CD14-positive monocyte (primary cell): ENCODE measurements at regions not wholly inside any gene's neighbourhood (a gene's known extent, or its start where the extent isn't known, plus 50 kb on each side); places are given as distances from the start of the nearest gene placed in this dataset.

Source experiments
- DNase-seq, 3 donors: peaks; one replicate each; pipeline ENCODE4 v3.0.0-alpha.2; 2011 to 2022
- H2AFZ ChIP-seq: 2 replicates; pipeline ENCODE4 v1.6.0; 2012; ENCODE audit warnings: mild to moderate bottlenecking, low read depth, low read length, inconsistent platforms; ENCODE audit not compliant: insufficient read depth, poor library complexity, severe bottlenecking
- H3K27ac ChIP-seq, 2 donors: 1 replicate in 1 of 2; 2 replicates in 1 of 2; pipeline ENCODE4 v1.5.1; 2012 to 2013; ENCODE audit warnings: low read length in 2 of 2, control low read depth in 1 of 2, inconsistent platforms in 1 of 2, low read depth in 1 of 2, mild to moderate bottlenecking in 1 of 2
- H3K27me3 ChIP-seq, 2 donors: one replicate each; pipeline versions ENCODE4 v1.6.0 to v1.6.1; 2011 to 2013; ENCODE audit warnings: low read length in 2 of 2; ENCODE audit not compliant: control insufficient read depth in 2 of 2, insufficient read depth in 2 of 2
- H3K36me3 ChIP-seq, 2 donors: replicated peaks in 1 of 2; 1 replicate in 1 of 2; 2 replicates in 1 of 2; pipeline versions ENCODE4 v1.5.1 to v1.6.1; 2012 to 2013; ENCODE audit warnings: low read length in 2 of 2, control low read depth in 1 of 2, inconsistent platforms in 1 of 2, mild to moderate bottlenecking in 1 of 2; ENCODE audit not compliant: insufficient read depth in 2 of 2, control insufficient read depth in 1 of 2
- H3K4me1 ChIP-seq, 2 donors: 1 replicate in 1 of 2; 2 replicates in 1 of 2; pipeline versions ENCODE4 v1.5.1 to v1.6.1; 2012 to 2013; ENCODE audit warnings: low read length in 2 of 2, control low read depth in 1 of 2, inconsistent platforms in 1 of 2, mild to moderate bottlenecking in 1 of 2, moderate library complexity in 1 of 2; ENCODE audit not compliant: insufficient read depth in 2 of 2, control insufficient read depth in 1 of 2
- H3K4me2 ChIP-seq: replicated peaks from 2 replicates; pipeline ENCODE3; 2012; ENCODE audit warnings: low read length, moderate library complexity, mild to moderate bottlenecking; ENCODE audit not compliant: poor library complexity, severe bottlenecking; ENCODE audit errors: extremely low read depth
- H3K4me3 ChIP-seq, 3 experiments: fragments of 200-600 bp in 1 of 3; sonication (generic) in 1 of 3; replicated peaks in 1 of 3; 1 replicate in 2 of 3; 2 replicates in 1 of 3; pipeline ENCODE4 v1.5.1; 2011 to 2013; ENCODE audit warnings: low read length in 3 of 3, mild to moderate bottlenecking in 3 of 3, control low read depth in 2 of 3, low read depth in 2 of 3, inconsistent platforms in 1 of 3, moderate library complexity in 1 of 3
- H3K79me2 ChIP-seq: 2 replicates; pipeline ENCODE4 v1.6.0; 2012; ENCODE audit warnings: mild to moderate bottlenecking, control low read depth, inconsistent platforms, low read length, moderate library complexity; ENCODE audit not compliant: insufficient read depth
- H3K9ac ChIP-seq: 2 replicates; pipeline ENCODE4 v1.6.0; 2017; ENCODE audit warnings: low read length, mild to moderate bottlenecking; ENCODE audit not compliant: insufficient read depth, poor library complexity, severe bottlenecking
- H3K9me3 ChIP-seq, 2 donors: replicated peaks in 1 of 2; 1 replicate in 1 of 2; 2 replicates in 1 of 2; pipeline versions ENCODE4 v1.5.1 to v1.6.1; 2012 to 2013; ENCODE audit warnings: low read length in 2 of 2, control low read depth in 1 of 2; ENCODE audit not compliant: control insufficient read depth in 1 of 2, insufficient read depth in 1 of 2
- H4K20me1 ChIP-seq: 2 replicates; pipeline ENCODE4 v1.6.0; 2012; ENCODE audit warnings: mild to moderate bottlenecking, low read length, control low read depth, moderate library complexity; ENCODE audit not compliant: insufficient read depth
- H3K27ac Mint-ChIP-seq, 7 donors: one replicate each; pipeline ENCODE4 v1.8.0; 2020; ENCODE audit warnings: mild to moderate bottlenecking in 7 of 7, mixed read lengths in 7 of 7, moderate library complexity in 6 of 7, inconsistent platforms in 2 of 7
- H3K27me3 Mint-ChIP-seq, 3 donors: one replicate each; pipeline ENCODE4 v1.8.0; 2021 to 2022; ENCODE audit warnings: low read depth in 3 of 3, mild to moderate bottlenecking in 3 of 3, mixed read lengths in 3 of 3, moderate library complexity in 3 of 3, inconsistent platforms in 1 of 3
- H3K36me3 Mint-ChIP-seq, 2 donors: one replicate each; pipeline ENCODE4 v1.8.0; 2020; ENCODE audit warnings: mixed read lengths in 2 of 2, inconsistent platforms in 1 of 2, mild to moderate bottlenecking in 1 of 2
- H3K4me1 Mint-ChIP-seq: one replicate; pipeline ENCODE4 v1.8.0; 2020; ENCODE audit warnings: mild to moderate bottlenecking, mixed read lengths
- H3K4me3 Mint-ChIP-seq, 2 donors: one replicate each; pipeline ENCODE4 v1.8.0; 2020; ENCODE audit warnings: mild to moderate bottlenecking in 2 of 2, mixed read lengths in 2 of 2, moderate library complexity in 1 of 2
- H3K9me3 Mint-ChIP-seq, 7 donors: one replicate each; pipeline ENCODE4 v1.8.0; 2020 to 2022; ENCODE audit warnings: mixed read lengths in 7 of 7, mild to moderate bottlenecking in 6 of 7, moderate library complexity in 6 of 7, inconsistent platforms in 2 of 7
- WGBS: methylation state at CpG from one replicate; pipeline ENCODE4 v1.1.5; 2013; ENCODE audit warnings: missing lambda C conversion rate; ENCODE audit not compliant: insufficient coverage; 5-methylcytosine and 5-hydroxymethylcytosine counted together
- intact Hi-C, 2 donors: fragments of 100-400 bp; cut with micrococcal nuclease; formaldehyde crosslinking; loops; one replicate each; pipeline versions ENCODE4 v1.15.0 to v1.15.1; 2023
- TF ChIP-seq, protein P1 (sequence below): fragments of 200-600 bp; IDR thresholded peaks from one replicate; pipeline ENCODE4 v1.8.0; 2022; ENCODE audit warnings: antibody characterized with exemption, mild to moderate bottlenecking

DNA sequence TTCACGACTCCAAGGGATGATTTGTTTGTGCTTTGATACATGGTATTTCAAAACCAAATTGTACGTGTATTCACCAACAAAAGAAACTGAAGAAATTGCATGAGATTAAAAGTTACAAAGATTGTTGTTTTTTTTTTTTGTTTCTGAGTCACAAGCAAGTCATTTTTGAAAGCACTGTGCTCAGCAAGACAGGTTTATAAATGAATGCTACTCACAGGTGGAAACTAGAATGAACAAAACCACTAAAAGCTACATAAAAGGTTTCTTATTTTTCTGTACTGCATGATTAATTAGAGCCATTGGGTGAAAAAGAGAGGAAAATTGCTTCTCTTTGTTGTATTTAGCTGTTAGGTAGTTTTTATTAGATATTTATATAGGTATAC, 90.2 kb upstream of the RIPOR2 start:
- H2AFZ ChIP-seq, result peak overlapping the region; percentile 38
- H3K27me3 Mint-ChIP-seq, result no peaks in the 10 kb centered on the region

GRCh38 chr6:25026723-25027122, 91.0 kb upstream of the RIPOR2 start:
- H3K4me3 ChIP-seq, result peak overlapping the region in 1 of 3 experiments; percentile 61
- H3K9ac ChIP-seq, result no peak overlapping the region
- no peaks in the 10 kb centered on the region for H3K27me3 ChIP-seq
- H3K4me1 ChIP-seq, result peaks cover 20 to 32% of the 10 kb centered on the region in 2 donors
- Mint-ChIP-seq H3K9me3 (peaks cover 0 to 2% (median 0%) of the 10 kb centered on the region in 7 donors), H3K4me3 (no peak overlapping the region), H3K4me1 (peaks cover 34% of the 10 kb centered on the region), H3K27ac (peak overlapping the region in 2 of 7 donors; percentile 13 to 19), H3K36me3 (peaks cover 8 to 10% of the 10 kb centered on the region in 2 donors), H3K27me3 (no peaks in the 10 kb centered on the region)
- no peak overlapping the region for H3K27ac ChIP-seq
- H4K20me1 ChIP-seq, result no peaks in the 10 kb centered on the region
- no peak for DNase-seq
- no peaks in the 10 kb centered on the region for H3K9me3 ChIP-seq
- intact Hi-C loops, result loop anchor here (5.0 to 10.0 kb wide), 2 partner anchors 41 to 48 kb away; no protein-coding TSS in a partner anchor
- 30% methylated on average over 2 of the region's 2 CpGs for WGBS
- no peak overlapping the region for H3K4me2 ChIP-seq
- no peaks in the 10 kb centered on the region for H3K36me3 ChIP-seq
- TF ChIP-seq, protein P1, sequence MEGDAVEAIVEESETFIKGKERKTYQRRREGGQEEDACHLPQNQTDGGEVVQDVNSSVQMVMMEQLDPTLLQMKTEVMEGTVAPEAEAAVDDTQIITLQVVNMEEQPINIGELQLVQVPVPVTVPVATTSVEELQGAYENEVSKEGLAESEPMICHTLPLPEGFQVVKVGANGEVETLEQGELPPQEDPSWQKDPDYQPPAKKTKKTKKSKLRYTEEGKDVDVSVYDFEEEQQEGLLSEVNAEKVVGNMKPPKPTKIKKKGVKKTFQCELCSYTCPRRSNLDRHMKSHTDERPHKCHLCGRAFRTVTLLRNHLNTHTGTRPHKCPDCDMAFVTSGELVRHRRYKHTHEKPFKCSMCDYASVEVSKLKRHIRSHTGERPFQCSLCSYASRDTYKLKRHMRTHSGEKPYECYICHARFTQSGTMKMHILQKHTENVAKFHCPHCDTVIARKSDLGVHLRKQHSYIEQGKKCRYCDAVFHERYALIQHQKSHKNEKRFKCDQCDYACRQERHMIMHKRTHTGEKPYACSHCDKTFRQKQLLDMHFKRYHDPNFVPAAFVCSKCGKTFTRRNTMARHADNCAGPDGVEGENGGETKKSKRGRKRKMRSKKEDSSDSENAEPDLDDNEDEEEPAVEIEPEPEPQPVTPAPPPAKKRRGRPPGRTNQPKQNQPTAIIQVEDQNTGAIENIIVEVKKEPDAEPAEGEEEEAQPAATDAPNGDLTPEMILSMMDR, result no peak
- H2AFZ ChIP-seq, result no peak overlapping the region
- no peaks in the 10 kb centered on the region for H3K79me2 ChIP-seq

More for the DNA sequence above, 90.2 kb upstream of the RIPOR2 start:
- H3K27me3 ChIP-seq, result no peaks in the 10 kb centered on the region
- H3K9me3 Mint-ChIP-seq, result peaks cover 0 to 2% (median 0%) of the 10 kb centered on the region in 7 donors
- H3K9ac ChIP-seq, result no peak overlapping the region
- H3K4me2 ChIP-seq, result peak overlapping the region; percentile 31
- no peak overlapping the region for H3K4me3 ChIP-seq
- H3K36me3 Mint-ChIP-seq, result peaks cover 7 to 8% of the 10 kb centered on the region in 2 donors
- peak overlapping the region in 5 of 7 donors; percentile 6 to 79 (median 56) for H3K27ac Mint-ChIP-seq
- H3K4me1 Mint-ChIP-seq, result peaks cover 34% of the 10 kb centered on the region
- no peaks in the 10 kb centered on the region for H3K9me3 ChIP-seq
- no peak overlapping the region for H3K4me3 Mint-ChIP-seq
- peak overlapping the region in 1 of 2 donors; percentile 10 for H3K27ac ChIP-seq
- no CpG with 5 or more reads among the region's 2 CpGs for WGBS
- intact Hi-C loops, result loop anchor here (5.0 to 10.0 kb wide), 2 partner anchors 41 to 49 kb away; no protein-coding TSS in a partner anchor
- H3K79me2 ChIP-seq, result no peaks in the 10 kb centered on the region
- no peaks in the 10 kb centered on the region for H3K36me3 ChIP-seq
- no peaks in the 10 kb centered on the region for H4K20me1 ChIP-seq
- peaks cover 20 to 32% of the 10 kb centered on the region in 2 donors for H3K4me1 ChIP-seq
- TF ChIP-seq, protein P1, result no peak
- no peak for DNase-seq
